ENCODE measurements at regions not wholly inside any gene's neighbourhood (a gene's known extent, or its start where the extent isn't known, plus 50 kb on each side); places are given as distances from the start of the nearest gene placed in this dataset.

DNA sequence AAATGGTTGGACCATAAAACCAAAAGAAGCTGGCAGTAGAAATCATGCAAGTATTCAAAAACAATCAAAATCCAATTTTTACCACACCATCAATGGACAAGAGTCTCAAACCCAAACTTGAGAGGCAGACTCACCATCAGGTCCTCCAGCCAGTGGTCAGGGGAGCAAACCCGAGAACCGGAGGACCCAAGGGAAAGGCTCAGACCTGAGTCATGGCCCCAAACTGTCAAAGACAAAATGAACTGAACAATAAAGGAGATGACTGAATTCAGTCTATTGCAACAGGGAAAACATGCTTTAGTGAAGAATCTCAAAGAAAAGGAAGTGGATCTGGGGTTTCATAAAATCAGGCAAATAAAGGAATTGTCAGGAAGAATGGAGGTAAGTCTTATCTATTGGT lies 150.7 kb upstream of the MGAT5 start:
- no peak for DNase-seq

DNA sequence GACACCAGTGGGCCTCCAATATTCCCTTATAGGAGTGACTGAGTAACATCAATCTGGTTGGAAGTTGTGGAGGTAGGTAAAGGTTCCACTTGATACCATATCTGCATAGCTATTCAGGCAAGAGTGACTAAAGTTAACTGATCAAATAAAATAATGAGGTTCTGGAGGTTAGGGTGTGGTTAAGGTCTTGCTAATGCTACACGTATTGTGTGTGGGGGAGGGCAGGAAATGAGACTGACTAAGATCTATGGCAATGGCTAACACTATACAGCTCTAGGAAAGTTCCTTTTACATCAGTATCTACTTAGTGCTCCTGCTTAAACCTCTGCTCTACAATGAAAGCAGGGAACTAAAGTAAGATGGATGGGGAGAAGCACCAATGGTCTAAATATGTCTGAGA lies 149.1 kb upstream of the MGAT5 start:
- no peak for DNase-seq

DNA sequence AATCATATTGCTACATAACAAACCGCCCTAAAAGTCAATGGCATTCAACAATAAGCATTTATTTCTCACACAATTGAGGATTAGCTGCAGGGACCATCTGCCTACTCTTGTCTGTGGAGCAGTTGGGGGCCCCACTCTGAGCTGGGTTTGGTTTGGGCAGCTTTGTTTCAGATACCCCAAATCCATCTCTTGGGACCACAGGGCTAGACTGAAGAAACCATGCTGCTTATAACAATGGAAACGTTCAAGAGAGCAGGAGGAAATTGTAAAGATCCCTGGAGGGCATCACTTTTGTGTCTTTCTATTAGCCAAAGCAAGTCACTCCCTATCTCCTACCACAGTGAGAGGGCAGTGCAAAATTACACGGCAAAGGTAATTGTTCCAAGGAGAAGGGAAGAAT lies 146.5 kb upstream of the MGAT5 start:
- DNase-seq = no peak

DNA sequence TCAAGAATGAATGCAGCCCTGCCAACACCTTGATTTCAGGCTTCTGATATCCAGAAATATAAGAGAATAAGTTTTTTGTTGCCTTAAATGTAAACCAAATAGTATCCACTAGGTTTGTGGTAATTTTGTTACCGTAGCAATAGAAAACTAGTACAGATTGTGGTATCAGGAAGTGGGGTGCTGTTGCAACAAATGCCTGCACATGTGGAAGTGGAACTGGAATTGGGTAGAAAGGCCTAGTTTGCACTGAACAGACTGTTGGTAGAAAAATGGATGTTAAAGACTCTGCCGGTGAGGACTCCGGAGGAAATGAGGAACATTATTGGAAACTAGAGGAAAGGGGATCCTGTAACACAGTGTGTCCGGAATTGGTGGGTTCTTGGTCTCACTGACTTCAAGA lies 145.8 kb upstream of the MGAT5 start:
- DNase-seq = no peak

DNA sequence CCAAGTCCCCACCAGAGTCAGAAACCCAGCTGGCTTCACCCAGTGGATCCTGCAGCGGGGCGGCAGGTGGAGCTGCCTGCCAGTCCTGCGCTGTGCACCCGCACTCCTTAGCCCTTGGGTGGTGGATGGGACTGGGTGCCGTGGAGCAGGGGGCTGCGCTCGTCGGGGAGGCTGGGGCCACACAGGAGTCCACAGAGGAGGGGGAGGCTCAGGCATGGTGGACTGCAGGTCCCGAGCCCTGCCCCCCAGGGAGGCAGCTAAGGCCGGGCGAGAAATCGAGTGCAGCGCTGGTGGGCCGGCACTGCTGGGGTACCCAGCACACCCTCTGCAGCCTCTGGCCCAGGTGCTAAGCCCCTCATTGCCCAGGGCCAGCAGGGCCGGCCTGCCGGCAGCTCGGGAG lies 144.6 kb upstream of the MGAT5 start:
- DNase-seq = no peak

DNA sequence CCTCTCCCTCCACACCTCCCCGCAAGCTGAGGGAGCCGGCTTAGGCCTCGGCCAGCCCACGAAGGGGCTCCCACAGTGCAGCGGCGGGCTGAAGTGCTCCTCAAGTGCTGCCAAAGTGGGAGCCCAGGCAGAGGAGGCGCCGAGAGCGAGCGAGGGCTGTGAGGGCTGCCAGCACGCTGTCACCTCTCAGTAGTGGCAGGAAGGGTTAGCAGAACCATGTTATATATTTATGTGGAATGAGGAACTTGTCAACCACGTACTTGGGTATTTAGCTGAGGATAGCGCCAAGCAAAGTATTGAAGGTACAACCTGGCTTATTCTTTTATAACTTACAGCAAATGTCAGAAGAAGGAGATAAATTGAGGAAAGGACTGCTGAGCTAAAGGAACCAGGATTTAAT lies 144.1 kb upstream of the MGAT5 start:
- no peak for DNase-seq

DNA sequence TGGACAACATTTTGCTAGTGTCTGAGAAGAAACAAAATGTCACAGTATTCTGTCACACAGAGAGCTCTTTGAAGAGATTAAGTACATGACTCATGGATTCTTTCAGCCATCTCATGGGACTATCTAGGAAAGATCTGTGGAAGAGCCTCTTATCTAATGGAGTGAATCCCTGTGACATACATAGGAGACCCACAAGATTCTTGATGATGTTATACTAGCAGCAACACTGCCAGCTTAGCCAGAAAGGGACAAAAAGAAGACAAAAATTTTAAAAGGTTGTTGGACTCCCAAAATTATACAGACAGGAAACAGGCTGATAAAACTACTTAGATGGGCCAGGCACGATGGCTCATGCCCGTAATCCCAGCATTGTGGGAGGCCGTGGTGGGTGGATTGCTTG lies 143.3 kb upstream of the MGAT5 start:
- DNase-seq = no peak

DNA sequence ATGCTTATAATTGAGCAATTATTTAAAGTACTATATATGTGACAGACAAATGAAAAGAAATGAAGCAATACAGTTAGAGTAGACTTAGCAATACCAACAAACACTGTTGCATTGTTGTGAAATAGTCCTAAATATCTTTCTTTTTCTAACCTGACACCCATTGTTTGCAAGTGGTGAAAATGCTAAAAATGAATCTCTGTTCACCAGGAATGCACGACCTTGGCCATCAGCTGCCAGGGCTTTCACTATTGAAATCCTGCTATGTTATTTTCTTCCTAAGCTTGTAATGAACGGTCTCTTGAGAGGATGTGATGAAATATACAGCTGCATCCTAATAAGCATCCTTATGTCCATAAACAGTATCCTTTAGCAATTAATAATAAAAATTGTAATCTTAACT lies 136.2 kb upstream of the MGAT5 start:
- DNase-seq = no peak

DNA sequence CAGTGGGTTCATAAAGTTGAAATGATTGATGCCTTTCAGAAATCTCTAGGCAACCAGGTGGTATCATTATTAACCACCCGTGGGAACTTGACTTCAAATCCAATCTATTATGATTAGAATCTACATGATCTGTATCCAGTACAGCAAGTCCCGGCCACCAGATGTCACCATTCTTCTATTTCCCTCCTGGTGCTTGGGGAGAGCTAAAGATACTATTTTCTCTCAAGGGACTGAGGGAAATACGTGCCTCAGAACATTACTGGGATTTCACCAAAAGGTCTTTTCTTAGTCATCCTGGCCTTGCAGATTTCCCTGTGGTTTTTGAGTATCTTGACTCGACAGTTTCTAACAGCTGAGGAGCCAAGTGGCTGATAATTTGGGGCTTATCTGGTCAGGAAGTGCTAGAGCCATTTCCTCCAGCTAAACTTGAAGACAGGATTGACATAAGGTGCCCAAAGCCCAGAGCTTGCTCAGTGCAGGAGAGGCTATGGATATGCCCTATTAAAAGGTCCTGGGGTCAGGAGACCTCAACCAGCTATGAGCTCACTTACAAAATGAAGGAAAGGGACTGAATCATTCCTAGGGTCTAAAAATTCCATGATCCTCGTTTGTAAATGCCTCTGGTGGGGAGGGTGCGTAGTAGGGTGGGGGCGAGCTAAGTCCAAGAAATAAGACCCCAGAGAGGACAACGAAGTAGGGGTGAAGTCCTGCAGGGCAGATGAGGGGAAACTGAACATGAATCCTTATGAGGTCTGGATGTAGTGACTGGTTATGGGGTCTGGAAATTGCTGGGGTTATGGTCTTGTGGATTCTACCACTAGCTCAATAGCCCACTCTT lies 135.4 kb upstream of the MGAT5 start:
- peak; percentile 84 for DNase-seq

DNA sequence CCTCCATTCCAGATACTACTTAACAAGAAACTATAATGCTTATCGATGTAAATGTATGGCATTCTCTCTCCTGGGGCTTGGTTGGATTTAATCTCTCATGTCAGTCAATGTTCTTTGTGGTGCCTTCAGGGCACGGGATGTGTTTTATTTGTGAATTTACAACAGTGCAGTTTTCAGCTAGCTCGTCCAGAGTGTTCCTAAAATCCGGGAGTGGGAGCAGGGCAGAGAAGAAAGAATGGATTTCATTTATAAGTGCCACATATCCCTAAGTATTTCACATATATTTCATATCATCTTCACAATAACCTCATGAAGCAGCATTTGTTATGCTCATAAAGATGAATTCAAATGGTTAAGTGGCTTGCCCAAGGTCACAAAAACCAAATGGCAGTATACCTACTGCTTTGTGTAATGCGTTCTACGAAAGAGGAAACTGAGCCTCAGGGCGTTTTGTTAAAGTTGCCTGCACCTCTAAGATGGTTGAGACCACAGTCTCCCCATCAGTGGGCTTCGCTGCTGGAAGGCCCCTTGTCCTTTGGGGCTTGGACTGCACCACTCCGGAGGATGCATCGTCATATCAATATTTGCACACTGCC lies 134.7 kb upstream of the MGAT5 start:
- no peak for DNase-seq

DNA sequence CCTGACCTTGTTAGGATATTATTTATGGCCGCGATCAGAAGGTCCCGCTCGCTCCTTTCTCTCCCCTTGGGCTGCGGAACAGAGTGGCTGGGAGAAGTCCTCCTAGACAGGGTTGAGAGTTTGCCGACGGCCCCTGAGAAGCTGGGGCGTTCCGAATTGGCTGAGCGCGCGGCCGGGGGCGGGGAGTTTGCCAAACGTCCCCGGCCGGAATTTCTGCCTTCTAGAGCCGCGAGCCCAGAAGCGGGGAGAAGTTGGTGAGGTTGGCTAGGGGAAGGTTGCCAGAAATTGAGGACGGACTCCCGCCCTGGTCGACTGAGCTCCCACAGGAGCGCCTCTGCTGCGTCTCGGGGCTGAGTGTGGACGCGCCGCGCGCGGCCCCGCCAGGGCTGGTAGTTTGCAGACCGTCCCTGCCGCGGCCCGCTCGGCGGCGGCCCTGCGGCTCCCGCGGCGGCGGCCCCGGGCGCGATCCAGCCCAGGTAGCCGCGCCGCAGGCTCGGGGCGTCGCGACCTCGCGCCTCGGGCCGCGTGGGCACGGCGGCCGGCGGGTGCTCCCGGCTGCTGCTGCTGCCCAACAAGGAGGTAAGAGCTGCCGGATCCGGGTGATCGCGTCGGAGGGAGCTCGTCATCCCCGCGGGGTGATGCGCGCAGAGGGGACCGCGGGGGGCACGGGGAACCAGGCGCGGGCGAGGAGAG lies 134.0 kb upstream of the MGAT5 start:
- DNase-seq = peak; percentile 71

DNA sequence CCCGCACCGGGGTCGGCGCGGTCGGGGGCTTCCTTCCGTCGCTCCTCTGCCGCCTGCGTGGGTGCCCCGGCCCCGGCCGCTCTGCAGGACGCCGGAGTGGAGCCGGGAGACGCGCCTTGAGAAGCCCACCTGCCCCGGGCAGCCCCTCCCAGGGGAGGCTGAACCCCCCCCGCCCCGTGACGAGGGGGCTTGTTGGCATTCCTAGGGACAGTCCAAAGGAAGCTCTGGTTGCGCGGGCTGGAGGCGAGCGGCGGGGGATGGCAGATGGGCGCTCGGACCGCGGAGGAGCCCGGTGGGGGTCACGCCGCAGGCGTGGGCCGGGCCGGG lies 133.5 kb upstream of the MGAT5 start:
- no peak for DNase-seq

DNA sequence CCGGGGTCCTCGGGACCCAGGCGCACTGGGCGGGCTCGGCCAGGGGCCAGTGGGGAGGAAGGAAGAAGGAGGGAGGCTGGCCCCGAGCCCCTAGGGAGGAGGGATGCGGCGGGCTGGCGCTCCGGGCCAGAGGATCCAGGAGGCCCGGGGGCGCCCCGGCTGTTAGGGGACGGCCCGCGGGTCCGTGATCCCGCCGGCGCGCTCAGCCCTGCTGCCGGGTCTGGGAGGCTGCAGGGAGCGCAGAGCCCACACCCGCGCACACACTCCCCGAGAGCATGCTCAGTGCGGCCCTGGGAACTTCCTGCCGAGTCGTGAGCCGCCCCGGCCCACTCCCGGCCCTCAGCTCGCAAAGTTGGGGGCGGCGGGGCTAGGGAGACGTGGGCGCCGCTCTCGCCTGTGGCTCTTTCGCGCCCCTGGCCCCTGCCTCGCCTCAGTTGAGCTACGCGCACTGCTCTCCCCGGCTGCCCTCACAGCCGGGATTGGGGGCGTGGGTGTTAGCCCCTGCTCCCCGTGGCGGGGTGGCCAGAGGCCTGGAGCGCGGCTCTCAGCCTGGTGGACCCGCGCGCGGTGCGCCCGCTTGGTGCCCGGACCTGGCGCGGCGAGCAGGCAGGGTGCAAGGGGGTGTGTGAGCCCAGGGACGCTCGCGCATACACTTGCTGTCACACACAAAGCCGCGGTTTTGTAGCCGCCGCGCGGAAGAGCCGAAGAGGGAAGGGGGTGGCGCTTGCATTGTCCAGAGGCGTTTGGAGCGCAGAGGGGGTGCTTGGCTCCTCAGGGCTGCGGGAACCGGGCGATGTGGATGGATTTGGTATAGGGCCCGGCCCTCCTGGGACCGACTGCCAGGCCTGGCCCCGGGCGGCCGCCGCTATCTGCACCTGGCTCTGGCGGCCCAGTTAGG lies 132.9 kb upstream of the MGAT5 start:
- DNase-seq = peak; percentile 7

DNA sequence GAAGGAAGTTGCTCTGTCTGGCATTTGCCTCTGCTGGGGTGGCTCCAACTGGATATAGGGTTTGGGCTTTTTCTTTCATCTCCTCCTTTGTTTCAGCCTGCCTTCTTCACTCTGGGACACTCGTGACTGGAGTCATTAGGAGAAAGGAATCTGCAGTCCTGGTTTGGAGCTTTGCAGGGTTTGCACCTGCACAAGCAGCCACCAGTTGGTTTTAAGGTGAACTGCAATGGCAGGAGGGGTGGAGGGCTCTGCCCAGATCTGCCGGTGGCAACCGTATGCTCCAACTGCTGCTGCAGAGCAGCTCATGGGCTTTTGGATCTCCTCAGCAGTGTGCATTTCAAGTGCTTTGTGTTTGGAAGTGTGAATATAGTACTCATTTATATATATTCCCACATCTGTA lies 131.3 kb upstream of the MGAT5 start:
- no peak for DNase-seq

DNA sequence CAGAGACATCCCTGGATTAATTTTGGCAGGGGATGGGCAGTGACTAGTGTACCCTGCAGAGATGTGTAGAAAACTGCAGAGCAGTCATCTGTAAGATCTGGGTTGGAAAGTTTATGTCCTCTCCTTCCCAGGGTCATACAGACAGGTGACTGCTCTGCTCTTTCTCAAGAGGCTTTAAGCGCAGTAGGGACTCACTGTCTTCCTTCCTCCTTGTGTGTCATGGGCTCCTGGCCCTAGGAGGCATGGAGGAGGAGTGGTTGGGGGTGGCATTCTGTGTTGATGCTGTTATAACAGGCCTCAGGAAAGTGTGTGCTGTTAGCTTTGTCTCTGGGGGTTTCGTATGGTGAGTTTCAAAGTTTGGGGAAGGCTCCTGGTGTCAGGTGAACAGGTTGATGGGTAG lies 130.5 kb upstream of the MGAT5 start:
- DNase-seq = no peak

DNA sequence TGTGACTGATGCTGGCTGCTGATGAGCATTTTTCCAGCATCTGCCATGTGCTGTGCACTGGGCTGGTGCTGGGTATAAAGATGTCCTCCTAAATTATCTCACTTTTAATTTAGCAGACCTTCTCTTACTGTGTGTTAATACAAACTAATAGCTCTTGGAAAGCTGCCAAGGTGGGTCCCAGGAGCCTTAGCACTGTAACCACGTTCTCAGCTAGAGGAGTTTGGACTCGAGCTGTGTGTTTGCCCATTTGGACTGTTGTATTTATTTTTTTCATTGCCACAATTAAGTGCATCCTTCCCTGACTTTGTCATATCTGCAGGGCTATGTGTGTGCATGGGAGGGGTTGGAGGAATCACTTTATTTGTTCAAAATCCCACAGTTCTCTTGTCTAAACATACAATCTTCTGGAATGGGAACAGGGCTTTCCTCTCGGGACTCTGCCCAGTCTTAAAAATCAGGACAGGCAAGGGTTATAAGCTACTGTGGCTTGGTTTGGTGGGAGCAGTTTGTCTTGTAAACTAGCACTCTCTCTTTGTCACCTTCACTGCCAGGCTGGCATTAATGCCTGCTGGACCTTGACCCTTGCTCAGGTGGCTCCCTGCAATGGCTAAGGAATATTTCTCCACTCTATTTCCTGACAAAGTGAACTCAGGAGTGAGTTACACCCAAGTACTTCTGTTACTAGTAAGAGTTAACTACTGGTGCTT lies 129.7 kb upstream of the MGAT5 start:
- DNase-seq = peak; percentile 36

DNA sequence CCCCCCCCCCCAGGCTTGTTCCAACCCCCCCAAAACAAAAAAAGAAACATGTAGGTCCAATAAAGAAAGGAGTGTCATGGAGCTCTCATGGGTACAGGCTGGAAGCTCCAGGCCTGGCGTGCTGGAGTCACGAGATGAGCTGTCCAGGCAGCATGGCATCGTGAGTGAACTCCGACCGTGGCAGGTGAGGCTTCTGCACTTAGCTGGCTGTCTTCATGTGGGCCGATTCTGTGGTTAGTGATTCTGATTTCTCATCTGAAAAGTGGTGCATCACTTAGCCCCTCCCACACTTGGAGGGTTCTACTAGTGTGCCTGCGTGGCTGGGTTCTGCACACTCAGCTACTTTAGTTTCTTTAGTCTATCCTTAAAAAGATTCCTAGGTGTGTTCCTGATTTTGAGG lies 126.4 kb upstream of the MGAT5 start:
- DNase-seq = no peak

DNA sequence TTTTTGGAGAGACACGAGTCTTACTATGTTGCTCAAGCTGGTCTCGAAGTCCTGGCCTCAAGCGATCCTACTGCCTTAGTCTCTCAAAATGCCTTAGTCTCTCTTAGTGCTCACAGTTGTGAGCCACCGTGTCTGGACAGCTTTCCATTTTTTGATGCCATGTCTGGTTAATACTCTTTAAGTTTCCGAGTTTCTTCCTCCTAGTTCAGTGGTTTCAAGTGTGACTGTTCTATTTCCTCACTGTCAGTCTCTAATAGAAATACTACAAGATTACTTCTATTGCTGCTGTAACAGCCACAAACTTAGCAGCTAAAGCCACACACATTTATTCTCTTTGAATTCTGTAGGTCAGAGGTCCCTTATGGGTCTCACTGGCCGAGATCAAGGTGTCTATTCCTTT lies 125.1 kb upstream of the MGAT5 start:
- no peak for DNase-seq

DNA sequence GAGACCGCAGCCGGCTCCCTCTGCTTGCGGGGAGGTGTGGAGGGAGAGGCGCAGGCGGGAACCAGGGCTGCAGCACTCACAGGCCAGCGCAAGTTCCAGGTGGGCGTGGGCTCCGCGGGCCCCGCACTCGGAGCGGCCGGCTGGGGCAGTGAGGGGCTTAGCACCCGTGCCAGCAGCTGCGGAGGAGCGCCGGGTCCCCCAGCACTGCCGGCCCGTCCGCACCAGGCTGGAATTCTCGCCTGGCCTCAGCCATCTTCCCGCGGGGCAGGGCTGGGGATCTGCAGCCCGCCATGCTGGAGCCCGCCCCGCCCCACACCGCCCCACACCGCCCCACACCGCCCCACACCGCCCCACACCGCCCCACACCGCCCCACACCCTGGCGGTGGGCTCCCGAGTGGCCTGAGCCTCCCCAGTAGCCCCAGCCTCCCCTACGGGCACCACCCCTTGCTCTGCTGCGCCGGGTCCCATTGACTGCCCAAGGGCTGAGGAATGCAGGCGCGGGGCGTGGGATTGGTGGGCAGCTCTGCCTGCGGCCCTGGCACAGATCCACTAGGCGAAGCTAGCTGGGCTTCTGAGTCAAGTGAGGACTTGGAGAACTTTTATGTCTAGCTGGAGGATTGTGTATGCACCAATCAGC lies 123.9 kb upstream of the MGAT5 start:
- DNase-seq = no peak

DNA sequence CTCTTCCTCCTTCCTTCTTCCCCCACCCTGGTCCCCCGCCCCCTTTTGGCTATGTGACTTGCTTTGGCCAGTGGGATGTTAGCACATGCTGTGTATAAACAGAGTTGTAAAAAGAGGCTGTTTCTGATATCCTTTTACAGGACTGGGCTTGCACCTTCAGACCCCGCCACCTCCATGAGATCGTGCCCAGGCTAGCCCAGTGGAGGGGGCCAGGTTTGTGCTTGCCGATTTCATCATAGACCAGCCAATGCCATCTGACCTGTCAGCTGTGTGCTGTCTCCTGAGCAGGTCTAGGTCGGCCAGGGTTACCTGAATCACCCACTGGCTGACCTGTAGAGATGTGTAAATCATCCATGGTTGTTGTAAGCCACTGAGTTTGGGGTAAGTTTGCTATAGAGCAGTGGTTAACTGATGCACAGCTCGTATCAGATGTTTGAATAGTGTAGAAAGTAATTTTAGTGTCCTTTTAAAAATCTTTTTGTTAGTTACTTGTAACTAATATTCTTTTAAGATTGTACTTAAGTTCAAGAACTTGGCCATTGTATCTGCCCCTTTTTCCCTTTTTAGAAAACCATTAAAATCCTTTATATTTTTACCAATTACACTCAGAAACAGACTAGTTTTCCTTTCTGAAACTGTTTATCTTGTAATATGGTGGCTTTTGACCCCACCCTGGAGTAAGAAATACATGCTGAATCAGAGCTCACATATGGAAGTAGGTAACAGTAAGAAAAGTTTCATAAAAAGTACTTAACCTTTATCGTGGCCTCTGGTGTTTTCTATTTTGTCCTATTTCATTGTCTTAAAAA lies 122.0 kb upstream of the MGAT5 start:
- DNase-seq = no peak

DNA sequence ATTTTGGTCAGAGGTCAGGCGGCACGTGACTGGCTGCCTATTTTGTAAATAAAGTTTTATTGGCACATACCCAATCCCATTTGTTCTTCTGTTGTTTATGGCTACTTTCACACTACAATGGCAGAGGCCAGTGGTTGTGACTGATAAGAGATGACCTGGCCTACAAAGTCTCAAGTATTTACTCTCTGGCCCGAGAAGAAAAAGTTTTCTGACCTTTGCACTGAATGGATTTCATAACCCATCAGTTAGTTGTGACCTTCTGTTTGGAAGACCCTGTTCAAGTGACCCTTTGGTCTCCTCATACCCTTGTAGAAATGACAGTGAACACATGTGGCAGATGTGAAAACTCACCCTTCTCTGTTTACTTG lies 121.4 kb upstream of the MGAT5 start:
- no peak for DNase-seq

Data from NCI-H1092 treated with DMSO at 0.1 percent for 48 hours (cell line).